HCT116 (cell line): ENCODE measurements at regions not wholly inside any gene's neighbourhood (a gene's known extent, or its start where the extent isn't known, plus 50 kb on each side); places are given as distances from the start of the nearest gene placed in this dataset.

ENCODE experiments used
- ATAC-seq: fragments of 200-7000 bp; cut with Tn5 transposase; 2 replicates; pipeline ENCODE4 v1.9.1; 2020; ENCODE audit warnings: mild to moderate bottlenecking, moderate library complexity
- BruUV-seq: library from RNA; stranded (reverse); fragments of 400-500 nt; replicated peaks from 2 replicates; lab custom pipeline; 2021; lab: Mats Ljungman, UMichigan
- CTCF ChIA-PET: fragments of 300-600 bp; sonication (Branson Sonifier 250); formaldehyde crosslinking; loops from one replicate; lab custom pipeline; 2021; ENCODE audit warnings: antibody characterized with exemption; lab: Charles Lee
- POLR2A ChIA-PET: fragments of 300-600, 350-600 bp; sonication (Branson Sonifier 250); formaldehyde crosslinking; loops from one replicate; lab custom pipeline; 2021; ENCODE audit warnings: antibody characterized with exemption; lab: Charles Lee
- RAD21 ChIA-PET, 2 experiments: fragments of 300-600 bp; sonication (Branson Sonifier 250); formaldehyde crosslinking; loops; one replicate each; lab custom pipeline; 2023; ENCODE audit warnings: low total read pairs in 2 of 2; ENCODE audit not compliant: uncharacterized antibody in 2 of 2, unreplicated experiment in 2 of 2, low non-redundant PET in 1 of 2; lab: Charles Lee
- DNase-seq: peaks from one replicate; pipeline ENCODE4 v3.0.0-alpha.2; 2010; ENCODE audit warnings: low read depth, low spot score
- H2AFZ ChIP-seq: fragments of 200-600 bp; shearing (Covaris generic), sonication (generic); 2 replicates; pipeline ENCODE4 v1.6.1; 2017; ENCODE audit warnings: low read depth, mixed run types, mixed read lengths, antibody characterized with exemption, low read length; ENCODE audit not compliant: poor library complexity, severe bottlenecking
- H3K27ac ChIP-seq: 2 replicates; pipeline ENCODE4 v1.5.1; 2012; ENCODE audit warnings: low read depth, low read length
- H3K27me3 ChIP-seq: fragments of 200-600 bp; sonication (generic); 2 replicates; pipeline ENCODE4 v1.6.1; 2016; ENCODE audit warnings: mixed run types, low read length, mixed read lengths; ENCODE audit not compliant: insufficient read depth
- H3K36me3 ChIP-seq, 2 experiments: fragments of 200-500 bp in 1 of 2; fragments of 200-600 bp in 1 of 2; sonication (Bioruptor generic) in 1 of 2; sonication (generic) in 1 of 2; 2 replicates each; pipeline versions ENCODE4 v1.5.1 to v1.6.1; 2014 to 2016; ENCODE audit warnings: low read length in 2 of 2, inconsistent platforms in 1 of 2, mixed read lengths in 1 of 2, mixed run types in 1 of 2; ENCODE audit not compliant: insufficient read depth in 2 of 2, control insufficient read depth in 1 of 2
- H3K4me1 ChIP-seq, 2 experiments: fragments of 200-600 bp in 1 of 2; sonication (generic) in 1 of 2; 2 replicates each; pipeline versions ENCODE4 v1.5.1 to v1.6.1; 2012 to 2017; ENCODE audit warnings: low read length in 2 of 2, inconsistent platforms in 1 of 2, mild to moderate bottlenecking in 1 of 2, mixed read lengths in 1 of 2, mixed run types in 1 of 2, moderate library complexity in 1 of 2; ENCODE audit not compliant: insufficient read depth in 2 of 2, control insufficient read depth in 1 of 2
- H3K4me2 ChIP-seq: fragments of 200-600 bp; sonication (generic); 2 replicates; pipeline ENCODE4 v1.6.1; 2017; ENCODE audit warnings: mixed run types, low read length, mixed read lengths
- H3K4me3 ChIP-seq, 2 experiments: fragments of 200-600 bp in 1 of 2; sonication (generic) in 1 of 2; replicated peaks in 1 of 2; 2 replicates each; pipeline ENCODE4 v1.5.1; 2011 to 2016; ENCODE audit warnings: low read length in 2 of 2, control low read depth in 1 of 2, low read depth in 1 of 2, mild to moderate bottlenecking in 1 of 2, mixed read lengths in 1 of 2, mixed run types in 1 of 2
- H3K79me2 ChIP-seq: fragments of 200-600 bp; sonication (generic); 2 replicates; pipeline ENCODE4 v1.6.1; 2017; ENCODE audit warnings: mild to moderate bottlenecking, mixed run types, low read length, moderate library complexity, mixed read lengths; ENCODE audit not compliant: insufficient read depth
- H3K9ac ChIP-seq: fragments of 200-600 bp; sonication (generic); 2 replicates; pipeline ENCODE4 v1.6.1; 2016; ENCODE audit warnings: low read length, mixed read lengths
- H3K9me2 ChIP-seq: fragments of 200-600 bp; sonication (generic), shearing (Covaris generic); 2 replicates; pipeline ENCODE4 v1.6.1; 2017; ENCODE audit warnings: mixed run types, mild to moderate bottlenecking, moderate library complexity; ENCODE audit not compliant: insufficient read depth
- H3K9me3 ChIP-seq, 2 experiments: fragments of 200-500 bp in 1 of 2; fragments of 200-600 bp in 1 of 2; sonication (Bioruptor generic) in 1 of 2; sonication (generic) in 1 of 2; 2 replicates each; pipeline ENCODE4 v1.6.1; 2014 to 2017; ENCODE audit warnings: low read length in 2 of 2, mixed read lengths in 2 of 2, inconsistent platforms in 1 of 2, low read depth in 1 of 2, mild to moderate bottlenecking in 1 of 2, mixed run types in 1 of 2, moderate library complexity in 1 of 2; ENCODE audit not compliant: control insufficient read depth in 1 of 2, insufficient read depth in 1 of 2
- H4K20me1 ChIP-seq: fragments of 200-600 bp; sonication (generic), shearing (Covaris generic); 2 replicates; pipeline ENCODE4 v1.6.1; 2017; ENCODE audit warnings: mixed run types, mild to moderate bottlenecking, moderate library complexity; ENCODE audit not compliant: insufficient read depth
- ATF3 ChIP-seq: IDR thresholded peaks from 2 replicates; pipeline ENCODE4 v1.6.1; 2012
- CBX3 ChIP-seq: IDR thresholded peaks from 2 replicates; pipeline ENCODE4 v1.6.1; 2012; ENCODE audit warnings: low read depth
- CEBPB ChIP-seq: IDR thresholded peaks from 2 replicates; pipeline ENCODE4 v1.6.1; 2012; ENCODE audit warnings: low read depth
- CTCF ChIP-seq, 3 experiments: fragments of 200-600 bp in 1 of 3; sonication (generic) in 1 of 3; IDR thresholded peaks in 2 of 3; conservative IDR thresholded peaks in 1 of 3; 2 replicates each; pipeline ENCODE4 v1.5.1; 2012 to 2017; ENCODE audit warnings: low read depth in 2 of 3, low read length in 2 of 3, antibody characterized with exemption in 1 of 3, borderline replicate concordance in 1 of 3, control low read depth in 1 of 3, mild to moderate bottlenecking in 1 of 3, mixed read lengths in 1 of 3, mixed run types in 1 of 3, moderate library complexity in 1 of 3; ENCODE audit not compliant: insufficient read depth in 1 of 3
- EGR1 ChIP-seq: IDR thresholded peaks from 2 replicates; pipeline ENCODE4 v1.6.1; 2012; ENCODE audit warnings: low read depth
- ELF1 ChIP-seq: IDR thresholded peaks from 2 replicates; pipeline ENCODE4 v1.6.1; 2012; ENCODE audit warnings: low read depth, borderline replicate concordance
- EZH2 ChIP-seq: fragments of 200-600 bp; sonication (generic); IDR thresholded peaks from 2 replicates; pipeline ENCODE4 v1.6.1; 2017; ENCODE audit warnings: antibody characterized with exemption, mixed run types
- EZH2phosphoT487 ChIP-seq: fragments of 200-600 bp; IDR thresholded peaks from 2 replicates; pipeline ENCODE4 v1.6.1; 2018; ENCODE audit warnings: antibody characterized with exemption, borderline replicate concordance
- FOSL1 ChIP-seq: IDR thresholded peaks from 2 replicates; pipeline ENCODE4 v1.6.1; 2012; ENCODE audit warnings: low read depth
- JUND ChIP-seq: IDR thresholded peaks from 2 replicates; pipeline ENCODE4 v1.6.1; 2012
- MAX ChIP-seq: IDR thresholded peaks from 2 replicates; pipeline ENCODE4 v1.6.1; 2012
- POLR2A ChIP-seq: IDR thresholded peaks from 2 replicates; pipeline ENCODE4 v1.7.0; 2011; ENCODE audit warnings: borderline replicate concordance; ENCODE audit not compliant: insufficient read depth, insufficient read length; ENCODE audit errors: extremely low read depth
- POLR2AphosphoS5 ChIP-seq: IDR thresholded peaks from 2 replicates; pipeline ENCODE4 v1.6.1; 2011; ENCODE audit warnings: mild to moderate bottlenecking, low read depth, low read length, moderate library complexity
- RAD21 ChIP-seq: IDR thresholded peaks from 2 replicates; pipeline ENCODE4 v1.6.1; 2012; ENCODE audit warnings: low read depth, mild to moderate bottlenecking
- SIN3A ChIP-seq: IDR thresholded peaks from 2 replicates; pipeline ENCODE4 v1.6.1; 2012; ENCODE audit warnings: low read depth
- SP1 ChIP-seq: IDR thresholded peaks from 2 replicates; pipeline ENCODE4 v1.6.1; 2012; ENCODE audit warnings: low read depth
- SRF ChIP-seq: IDR thresholded peaks from 2 replicates; pipeline ENCODE4 v1.6.1; 2012; ENCODE audit warnings: low read depth
- YY1 ChIP-seq: IDR thresholded peaks from 2 replicates; pipeline ENCODE4 v1.6.1; 2011; ENCODE audit warnings: low read length, low read depth, moderate library complexity, mild to moderate bottlenecking; ENCODE audit not compliant: insufficient replicate concordance; ENCODE audit errors: extremely low read depth
- ZFX ChIP-seq: fragments of 450-650 bp; IDR thresholded peaks from 2 replicates; pipeline ENCODE4 v1.6.1; 2017
- ZNF274 ChIP-seq: fragments of 200-500 bp; sonication (Bioruptor generic); IDR thresholded peaks from 2 replicates; pipeline ENCODE4 v1.6.1; 2014; ENCODE audit warnings: mild to moderate bottlenecking, low read depth, low read length, inconsistent platforms
- intact Hi-C: fragments of 100-400 bp; cut with micrococcal nuclease; formaldehyde crosslinking; loops from 2 replicates; pipeline ENCODE4 v1.10.0; 2022

- no peak for TF ChIP-seq ELF1
- TF ChIP-seq YY1 = no peak
- TF ChIP-seq CBX3 = no peak
- no peak for TF ChIP-seq JUND
- no peak for TF ChIP-seq EZH2
- TF ChIP-seq POLR2AphosphoS5 = no peak
- TF ChIP-seq SIN3A = no peak
- no peak overlapping the region for H3K4me3 ChIP-seq
- POLR2A ChIA-PET = no interaction called here
Measured at GRCh38 chr21:26747216-26747615, 98.0 kb downstream of the ADAMTS1 start.

GRCh38 chr21:26743524-26743923 is 101.7 kb downstream of the ADAMTS1 start:
- Histone ChIP-seq H2AFZ (no peak overlapping the region), H3K4me2 (no peak overlapping the region), H4K20me1 (no peaks in the 10 kb centered on the region), H3K4me3 (no peak overlapping the region), H3K27me3 (no peaks in the 10 kb centered on the region), H3K9me2 (no peaks in the 10 kb centered on the region)
- intact Hi-C loops = no loop called here
- BruUV-seq = no TSS peak
- POLR2A ChIA-PET = no interaction called here
- ATAC-seq (no peak), DNase-seq (no peak)
- RAD21 ChIA-PET = no interaction called here
- TF ChIP-seq ZNF274 (no peak), SRF (no peak), RAD21 (no peak), SIN3A (no peak), CEBPB (no peak), CTCF (IDR thresholded peaks at IDR 0.05 in 2 of 3, conservative IDR thresholded peaks at IDR 0.05 in 1 of 3; ENCODE audit: borderline replicate concordance in 1 of 3, insufficient read depth in 1 of 3, low read depth in 2 of 3, low read length in 2 of 3) (no peak), ATF3 (no peak), EGR1 (no peak), SP1 (no peak), ELF1 (no peak), YY1 (no peak), POLR2A (no peak), JUND (no peak), CBX3 (no peak), MAX (no peak), EZH2 (no peak), POLR2AphosphoS5 (no peak), FOSL1 (no peak), EZH2phosphoT487 (no peak), ZFX (no peak)
- TF ChIP-seq, all 23 proteins: peak for 0
- CTCF ChIA-PET = no interaction called here
- no peaks in the 10 kb centered on the region for H3K79me2 ChIP-seq
- no peaks in the 10 kb centered on the region for H3K4me1 ChIP-seq
- H3K27ac ChIP-seq = no peak overlapping the region
- H3K9me3 ChIP-seq = peaks cover 0 to 7% of the 10 kb centered on the region in 2 experiments; a peak in 2 of 4 replicates
- no peaks in the 10 kb centered on the region for H3K36me3 ChIP-seq
- no peak overlapping the region for H3K9ac ChIP-seq

More at GRCh38 chr21:26747216-26747615, 98.0 kb downstream of the ADAMTS1 start:
- H4K20me1 ChIP-seq = no peaks in the 10 kb centered on the region
- no TSS peak for BruUV-seq
- peaks cover 3 to 5% of the 10 kb centered on the region in 2 experiments; a peak in 1 of 4 replicates for H3K9me3 ChIP-seq
- DNase-seq = no peak
- no peaks in the 10 kb centered on the region for H3K79me2 ChIP-seq
- H3K27ac ChIP-seq = no peak overlapping the region
- no peaks in the 10 kb centered on the region for H3K27me3 ChIP-seq
- H2AFZ ChIP-seq = no peak overlapping the region
- no peaks in the 10 kb centered on the region for H3K36me3 ChIP-seq
- CTCF ChIA-PET = no interaction called here
- ATAC-seq = no peak
- intact Hi-C loops = no loop called here
- H3K9ac ChIP-seq = no peak overlapping the region
- no peak overlapping the region for H3K4me2 ChIP-seq
- H3K4me1 ChIP-seq = no peaks in the 10 kb centered on the region
- RAD21 ChIA-PET = no interaction called here
- no peaks in the 10 kb centered on the region for H3K9me2 ChIP-seq
